Neural progenitor cell (in vitro differentiated cells): ENCODE measurements at regions not wholly inside any gene's neighbourhood (a gene's known extent, or its start where the extent isn't known, plus 50 kb on each side); places are given as distances from the start of the nearest gene placed in this dataset.

Experiments
- EZH2 ChIP-seq: fragments of 200-600 bp; sonication (generic); IDR thresholded peaks from 2 replicates; pipeline ENCODE4 v1.6.1; 2017; ENCODE audit warnings: antibody characterized with exemption, mild to moderate bottlenecking, moderate library complexity
- EZH2phosphoT487 ChIP-seq: fragments of 200-600 bp; sonication (generic); IDR thresholded peaks from 2 replicates; pipeline ENCODE4 v1.6.1; 2017; ENCODE audit warnings: antibody characterized with exemption
- TF ChIP-seq, protein P1 (sequence below): fragments of 200-600 bp; sonication (generic); IDR thresholded peaks from 2 replicates; pipeline ENCODE4 v1.5.1; 2017; ENCODE audit warnings: antibody characterized with exemption, mild to moderate bottlenecking

DNA sequence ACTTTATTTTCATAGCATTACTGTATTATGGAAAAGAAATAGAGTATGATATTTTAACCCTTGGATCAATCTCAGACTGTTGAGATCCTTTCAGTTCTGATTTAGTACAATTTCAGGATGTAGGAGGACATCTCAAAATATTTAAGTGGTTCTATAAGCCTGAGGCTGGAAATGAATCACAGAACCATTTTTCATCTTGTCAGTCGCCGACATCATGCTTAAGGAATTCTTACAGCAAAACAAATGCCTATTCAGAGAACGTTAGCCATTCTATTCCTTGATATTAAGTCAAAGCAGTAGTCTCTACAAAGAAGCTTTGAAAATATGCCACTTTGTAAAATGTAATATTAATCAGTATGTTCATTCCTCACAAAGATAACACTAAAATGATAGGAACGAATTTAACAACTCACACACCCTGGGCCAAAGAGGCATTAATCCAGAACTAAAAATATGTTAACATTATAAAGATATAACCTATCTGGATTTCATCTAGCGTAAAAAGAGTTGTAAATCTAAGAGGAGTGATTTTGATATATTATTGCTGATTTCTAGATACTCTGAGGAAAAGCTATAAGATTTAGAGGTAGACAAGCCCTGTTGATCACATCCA lies 152.0 kb downstream of the GASK1B start:
- TF ChIP-seq, protein P1, sequence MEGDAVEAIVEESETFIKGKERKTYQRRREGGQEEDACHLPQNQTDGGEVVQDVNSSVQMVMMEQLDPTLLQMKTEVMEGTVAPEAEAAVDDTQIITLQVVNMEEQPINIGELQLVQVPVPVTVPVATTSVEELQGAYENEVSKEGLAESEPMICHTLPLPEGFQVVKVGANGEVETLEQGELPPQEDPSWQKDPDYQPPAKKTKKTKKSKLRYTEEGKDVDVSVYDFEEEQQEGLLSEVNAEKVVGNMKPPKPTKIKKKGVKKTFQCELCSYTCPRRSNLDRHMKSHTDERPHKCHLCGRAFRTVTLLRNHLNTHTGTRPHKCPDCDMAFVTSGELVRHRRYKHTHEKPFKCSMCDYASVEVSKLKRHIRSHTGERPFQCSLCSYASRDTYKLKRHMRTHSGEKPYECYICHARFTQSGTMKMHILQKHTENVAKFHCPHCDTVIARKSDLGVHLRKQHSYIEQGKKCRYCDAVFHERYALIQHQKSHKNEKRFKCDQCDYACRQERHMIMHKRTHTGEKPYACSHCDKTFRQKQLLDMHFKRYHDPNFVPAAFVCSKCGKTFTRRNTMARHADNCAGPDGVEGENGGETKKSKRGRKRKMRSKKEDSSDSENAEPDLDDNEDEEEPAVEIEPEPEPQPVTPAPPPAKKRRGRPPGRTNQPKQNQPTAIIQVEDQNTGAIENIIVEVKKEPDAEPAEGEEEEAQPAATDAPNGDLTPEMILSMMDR = no peak
- TF ChIP-seq EZH2 = no peak
- no peak for TF ChIP-seq EZH2phosphoT487
